Mesendoderm (in vitro differentiated cells): ENCODE measurements at regions not wholly inside any gene's neighbourhood (a gene's known extent, or its start where the extent isn't known, plus 50 kb on each side); places are given as distances from the start of the nearest gene placed in this dataset.

Source experiments
- DNase-seq: peaks from one replicate; pipeline ENCODE4 v3.0.0; 2013
- H2AK5ac ChIP-seq: 2 replicates; pipeline ENCODE4 v1.6.1; 2013; ENCODE audit warnings: low read length, inconsistent platforms
- H2BK120ac ChIP-seq: 2 replicates; pipeline ENCODE4 v1.6.1; 2013; ENCODE audit warnings: low read depth, mild to moderate bottlenecking, low read length, moderate library complexity, mixed read lengths
- H2BK15ac ChIP-seq: replicated peaks from 2 replicates; pipeline ENCODE4 v1.6.1; 2013; ENCODE audit warnings: low read depth, mild to moderate bottlenecking, moderate library complexity
- H2BK5ac ChIP-seq: 2 replicates; pipeline ENCODE4 v1.6.1; 2013; ENCODE audit warnings: low read length, inconsistent platforms
- H3K18ac ChIP-seq: 2 replicates; pipeline ENCODE4 v1.6.1; 2013; ENCODE audit warnings: mild to moderate bottlenecking, low read length, mixed read lengths
- H3K23ac ChIP-seq: one replicate; pipeline ENCODE4 v1.6.1; 2013; ENCODE audit warnings: low read length
- H3K27ac ChIP-seq: 2 replicates; pipeline ENCODE4 v1.5.1; 2013; ENCODE audit warnings: low read depth, mild to moderate bottlenecking, inconsistent platforms, low read length, moderate library complexity
- H3K27me3 ChIP-seq: 2 replicates; pipeline ENCODE4 v1.6.1; 2013; ENCODE audit warnings: low read length, control low read depth, mild to moderate bottlenecking, inconsistent platforms; ENCODE audit not compliant: insufficient read depth, poor library complexity
- H3K36me3 ChIP-seq: 2 replicates; pipeline ENCODE4 v1.6.1; 2013; ENCODE audit warnings: low read length, inconsistent platforms; ENCODE audit not compliant: control insufficient read depth, insufficient read depth
- H3K4ac ChIP-seq: one replicate; pipeline ENCODE4 v1.6.1; 2013; ENCODE audit warnings: low read depth, mild to moderate bottlenecking, low read length, moderate library complexity
- H3K4me1 ChIP-seq: 2 replicates; pipeline ENCODE4 v1.6.1; 2013; ENCODE audit warnings: low read depth, low read length, inconsistent platforms; ENCODE audit not compliant: control insufficient read depth
- H3K4me2 ChIP-seq: 2 replicates; pipeline ENCODE4 v1.6.1; 2013; ENCODE audit warnings: low read length
- H3K4me3 ChIP-seq: 2 replicates; pipeline ENCODE4 v1.5.1; 2013; ENCODE audit warnings: mild to moderate bottlenecking, low read length
- H3K56ac ChIP-seq: one replicate; pipeline ENCODE4 v1.6.1; 2013; ENCODE audit warnings: low read length
- H3K79me1 ChIP-seq: 2 replicates; pipeline ENCODE4 v1.6.1; 2013; ENCODE audit warnings: low read length, inconsistent platforms
- H3K79me2 ChIP-seq: 2 replicates; pipeline ENCODE4 v1.6.1; 2013; ENCODE audit warnings: mild to moderate bottlenecking, low read length; ENCODE audit not compliant: control insufficient read depth, insufficient read depth
- H3K9ac ChIP-seq: 2 replicates; pipeline ENCODE4 v1.6.1; 2013; ENCODE audit warnings: low read length, inconsistent platforms
- H4K5ac ChIP-seq: one replicate; pipeline ENCODE4 v1.6.1; 2013; ENCODE audit warnings: low read length
- H4K8ac ChIP-seq: one replicate; pipeline ENCODE4 v1.6.1; 2013; ENCODE audit warnings: low read depth, mild to moderate bottlenecking, control low read depth, low read length, moderate library complexity
- WGBS: extraction: QIAGEN DNeasy Blood & Tissue Kit; methylation state at CpG from one replicate; pipeline ENCODE4 v1.1.7; 2013; ENCODE audit warnings: low lambda C conversion rate, missing lambda C conversion rate; ENCODE audit not compliant: insufficient coverage; ENCODE audit errors: extremely low coverage; 5-methylcytosine and 5-hydroxymethylcytosine counted together

- Histone ChIP-seq H3K56ac (no peak overlapping the region), H2BK5ac (no peak overlapping the region), H3K18ac (no peak overlapping the region), H3K23ac (no peak overlapping the region), H3K4me2 (no peak overlapping the region), H3K4me3 (no peak overlapping the region), H3K4me1 (no peaks in the 10 kb centered on the region), H3K79me1 (no peaks in the 10 kb centered on the region), H3K36me3 (no peaks in the 10 kb centered on the region), H3K27ac (no peak overlapping the region), H2BK15ac (no peak overlapping the region), H2BK120ac (no peak overlapping the region), H4K5ac (no peak overlapping the region), H4K8ac (no peak overlapping the region), H3K27me3 (no peaks in the 10 kb centered on the region), H2AK5ac (no peak overlapping the region), H3K9ac (no peak overlapping the region), H3K4ac (no peak overlapping the region), H3K79me2 (no peaks in the 10 kb centered on the region)
- no CpG with 5 or more reads among the region's 8 CpGs for WGBS
- DNase-seq, result peak; percentile 39
Observed at GRCh38 chr9:1619915-1620710, 395.0 kb upstream of the SMARCA2 start.

GRCh38 chr9:1637401-1637800 is 377.7 kb upstream of the SMARCA2 start:
- Histone ChIP-seq H3K4ac (no peak overlapping the region), H3K4me1 (no peaks in the 10 kb centered on the region), H3K36me3 (no peaks in the 10 kb centered on the region), H3K79me2 (no peaks in the 10 kb centered on the region), H4K5ac (no peak overlapping the region), H3K9ac (no peak overlapping the region), H3K23ac (no peak overlapping the region), H4K8ac (no peak overlapping the region), H2BK15ac (no peak overlapping the region), H3K56ac (no peak overlapping the region), H2BK120ac (no peak overlapping the region), H3K27me3 (no peaks in the 10 kb centered on the region), H3K79me1 (no peaks in the 10 kb centered on the region), H2BK5ac (no peak overlapping the region), H3K27ac (no peak overlapping the region), H2AK5ac (no peak overlapping the region), H3K4me2 (no peak overlapping the region), H3K4me3 (no peak overlapping the region), H3K18ac (no peak overlapping the region)
- WGBS, result no CpG with 5 or more reads among the region's 2 CpGs
- peak; percentile 44 for DNase-seq

- Histone ChIP-seq H2BK5ac (no peak overlapping the region), H4K8ac (no peak overlapping the region), H3K4me3 (no peak overlapping the region), H2BK15ac (no peak overlapping the region), H3K36me3 (no peaks in the 10 kb centered on the region), H3K4me2 (no peak overlapping the region), H3K18ac (no peak overlapping the region), H3K56ac (no peak overlapping the region), H3K23ac (no peak overlapping the region), H2AK5ac (no peak overlapping the region), H3K27me3 (no peaks in the 10 kb centered on the region), H3K79me1 (no peaks in the 10 kb centered on the region), H3K4me1 (no peaks in the 10 kb centered on the region), H3K79me2 (no peaks in the 10 kb centered on the region), H3K9ac (no peak overlapping the region), H4K5ac (no peak overlapping the region), H3K4ac (no peak overlapping the region), H2BK120ac (no peak overlapping the region), H3K27ac (no peak overlapping the region)
- no CpG with 5 or more reads among the region's 5 CpGs for WGBS
- DNase-seq, result no peak
Observed at GRCh38 chr9:1639166-1639565, 376.0 kb upstream of the SMARCA2 start.

- no CpG with 5 or more reads among the region's 1 CpG for WGBS
- Histone ChIP-seq H4K8ac (no peak overlapping the region), H2BK120ac (no peak overlapping the region), H3K79me1 (no peaks in the 10 kb centered on the region), H3K4me2 (no peak overlapping the region), H3K56ac (no peak overlapping the region), H3K23ac (no peak overlapping the region), H4K5ac (no peak overlapping the region), H3K4me3 (no peak overlapping the region), H2AK5ac (no peak overlapping the region), H3K4me1 (no peaks in the 10 kb centered on the region), H2BK5ac (no peak overlapping the region), H2BK15ac (no peak overlapping the region), H3K18ac (no peak overlapping the region), H3K4ac (no peak overlapping the region), H3K27me3 (no peaks in the 10 kb centered on the region), H3K9ac (no peak overlapping the region), H3K36me3 (no peaks in the 10 kb centered on the region), H3K79me2 (no peaks in the 10 kb centered on the region), H3K27ac (no peak overlapping the region)
- DNase-seq, result peak; percentile 81
Observed at GRCh38 chr9:1647776-1648175, 367.4 kb upstream of the SMARCA2 start.

- DNase-seq, result no peak
- no peak overlapping the region for H3K4me2 ChIP-seq
- no peak overlapping the region for H2BK120ac ChIP-seq
- WGBS, result no CpG with 5 or more reads among the region's 4 CpGs
- no peak overlapping the region for H3K56ac ChIP-seq
- no peaks in the 10 kb centered on the region for H3K79me2 ChIP-seq
- H3K36me3 ChIP-seq, result no peaks in the 10 kb centered on the region
- H4K8ac ChIP-seq, result peak overlapping the region; percentile 5
- H4K5ac ChIP-seq, result no peak overlapping the region
- no peak overlapping the region for H2BK15ac ChIP-seq
- no peak overlapping the region for H2BK5ac ChIP-seq
- H3K27me3 ChIP-seq, result no peaks in the 10 kb centered on the region
- H3K4me1 ChIP-seq, result no peaks in the 10 kb centered on the region
- H3K18ac ChIP-seq, result no peak overlapping the region
- H3K23ac ChIP-seq, result no peak overlapping the region
- H3K79me1 ChIP-seq, result no peaks in the 10 kb centered on the region
- H2AK5ac ChIP-seq, result no peak overlapping the region
- no peak overlapping the region for H3K4me3 ChIP-seq
- H3K9ac ChIP-seq, result no peak overlapping the region
- H3K27ac ChIP-seq, result no peak overlapping the region
- no peak overlapping the region for H3K4ac ChIP-seq
Observed at GRCh38 chr9:1653282-1653681, 361.9 kb upstream of the SMARCA2 start.
